T-helper 2 cell treated with Interferon-gamma antibody and Interleukin-4, amounts not matched to agents 5 μg/mL and 100 μg/mL, for 36 hours (primary cell): ENCODE measurements at regions not wholly inside any gene's neighbourhood (a gene's known extent, or its start where the extent isn't known, plus 50 kb on each side); places are given as distances from the start of the nearest gene placed in this dataset.
"Not testable (repeated sequence)": the region's sequence is repeated elsewhere in the genome, so short reads cannot be mapped to it uniquely, and the experiment has no call there.

Source experiments
- DNase-seq: peaks from one replicate; pipeline ENCODE4 v3.0.0; 2021; ENCODE audit warnings: low spot score
- H3K27ac Mint-ChIP-seq: one replicate; pipeline ENCODE4 v1.8.0; 2021; ENCODE audit warnings: mild to moderate bottlenecking, mixed read lengths
- H3K27me3 Mint-ChIP-seq: one replicate; pipeline ENCODE4 v1.8.0; 2021; ENCODE audit warnings: low read depth, mixed read lengths
- H3K36me3 Mint-ChIP-seq: one replicate; pipeline ENCODE4 v1.8.0; 2021; ENCODE audit warnings: low read depth, mixed read lengths
- H3K4me1 Mint-ChIP-seq: one replicate; pipeline ENCODE4 v1.8.0; 2021; ENCODE audit warnings: low read depth, mixed read lengths
- H3K4me3 Mint-ChIP-seq: one replicate; pipeline ENCODE4 v1.8.0; 2022; ENCODE audit warnings: mild to moderate bottlenecking, moderate library complexity, mixed read lengths
- H3K9me3 Mint-ChIP-seq: one replicate; pipeline ENCODE4 v1.8.0; 2021; ENCODE audit warnings: mixed read lengths

- peaks cover 2% of the 10 kb centered on the region for H3K4me1 Mint-ChIP-seq
- H3K27ac Mint-ChIP-seq = no peak overlapping the region
- peaks cover 56% of the 10 kb centered on the region for H3K27me3 Mint-ChIP-seq
- H3K9me3 Mint-ChIP-seq = no peaks in the 10 kb centered on the region
- DNase-seq = no peak
- H3K4me3 Mint-ChIP-seq = no peak overlapping the region
- H3K36me3 Mint-ChIP-seq = no peaks in the 10 kb centered on the region
Observed at GRCh38 chr22:25281675-25282345, 62.4 kb downstream of the CRYBB2 start.

GRCh38 chr22:25282346-25282670 is 62.9 kb downstream of the CRYBB2 start:
- Mint-ChIP-seq H3K27ac (no peak overlapping the region), H3K9me3 (no peaks in the 10 kb centered on the region), H3K36me3 (no peaks in the 10 kb centered on the region), H3K4me3 (peak overlapping the region; percentile 56), H3K4me1 (peaks cover 2% of the 10 kb centered on the region), H3K27me3 (peaks cover 59% of the 10 kb centered on the region)
- no peak for DNase-seq

GRCh38 chr22:25282671-25283561 is 63.5 kb downstream of the CRYBB2 start:
- Mint-ChIP-seq H3K4me1 (peaks cover 2% of the 10 kb centered on the region), H3K36me3 (no peaks in the 10 kb centered on the region), H3K4me3 (no peak overlapping the region), H3K27me3 (peaks cover 59% of the 10 kb centered on the region), H3K27ac (no peak overlapping the region), H3K9me3 (no peaks in the 10 kb centered on the region)
- no peak for DNase-seq

GRCh38 chr22:25288481-25288880 is 69.0 kb downstream of the CRYBB2 start:
- H3K36me3 Mint-ChIP-seq, DNase-seq, H3K27ac Mint-ChIP-seq, H3K4me3 Mint-ChIP-seq, H3K4me1 Mint-ChIP-seq, H3K9me3 Mint-ChIP-seq: not testable (repeated sequence)
- H3K27me3 Mint-ChIP-seq = peaks cover 28% of the 10 kb centered on the region

GRCh38 chr22:25301912-25302311 is 82.5 kb downstream of the CRYBB2 start:
- not testable (repeated sequence) for H3K4me1 Mint-ChIP-seq, DNase-seq, H3K36me3 Mint-ChIP-seq, H3K4me3 Mint-ChIP-seq, H3K27ac Mint-ChIP-seq, H3K9me3 Mint-ChIP-seq
- H3K27me3 Mint-ChIP-seq = peaks cover 31% of the 10 kb centered on the region

GRCh38 chr22:25309586-25309985 is 90.1 kb downstream of the CRYBB2 start:
- H3K9me3 Mint-ChIP-seq = not testable (repeated sequence)

GRCh38 chr22:25311924-25312323 is 92.5 kb downstream of the CRYBB2 start:
- H3K27ac Mint-ChIP-seq, H3K4me3 Mint-ChIP-seq, DNase-seq, H3K36me3 Mint-ChIP-seq, H3K9me3 Mint-ChIP-seq, H3K4me1 Mint-ChIP-seq: not testable (repeated sequence)
- peaks cover 14% of the 10 kb centered on the region for H3K27me3 Mint-ChIP-seq

More at GRCh38 chr22:25309586-25309985, 90.1 kb downstream of the CRYBB2 start:
- H3K27me3 Mint-ChIP-seq = peaks cover 14% of the 10 kb centered on the region
- not testable (repeated sequence) for DNase-seq, H3K36me3 Mint-ChIP-seq, H3K27ac Mint-ChIP-seq, H3K4me1 Mint-ChIP-seq, H3K4me3 Mint-ChIP-seq

- H3K4me1 Mint-ChIP-seq = no peaks in the 10 kb centered on the region
- DNase-seq = no peak
- no peaks in the 10 kb centered on the region for H3K27me3 Mint-ChIP-seq
- H3K27ac Mint-ChIP-seq = no peak overlapping the region
- H3K36me3 Mint-ChIP-seq = no peaks in the 10 kb centered on the region
- H3K4me3 Mint-ChIP-seq = no peak overlapping the region
- H3K9me3 Mint-ChIP-seq = no peaks in the 10 kb centered on the region
Observed at GRCh38 chr22:25318081-25318823, 98.8 kb downstream of the CRYBB2 start.

- no peak for DNase-seq
- no peak overlapping the region for H3K27ac Mint-ChIP-seq
- no peaks in the 10 kb centered on the region for H3K9me3 Mint-ChIP-seq
- H3K27me3 Mint-ChIP-seq = no peaks in the 10 kb centered on the region
- no peaks in the 10 kb centered on the region for H3K36me3 Mint-ChIP-seq
- H3K4me3 Mint-ChIP-seq = no peak overlapping the region
- H3K4me1 Mint-ChIP-seq = no peaks in the 10 kb centered on the region
Observed at GRCh38 chr22:25327018-25327755, 107.7 kb downstream of the CRYBB2 start.

- Mint-ChIP-seq H3K4me1 (no peaks in the 10 kb centered on the region), H3K27me3 (no peaks in the 10 kb centered on the region), H3K4me3 (no peak overlapping the region), H3K36me3 (no peaks in the 10 kb centered on the region), H3K9me3 (no peaks in the 10 kb centered on the region), H3K27ac (no peak overlapping the region)
- no peak for DNase-seq
Observed at GRCh38 chr22:25331050-25331449, 111.6 kb downstream of the CRYBB2 start.

- not testable (repeated sequence) for H3K4me3 Mint-ChIP-seq, H3K4me1 Mint-ChIP-seq, H3K36me3 Mint-ChIP-seq, H3K27me3 Mint-ChIP-seq, H3K27ac Mint-ChIP-seq, DNase-seq, H3K9me3 Mint-ChIP-seq
Observed at GRCh38 chr22:25331911-25332310, 112.5 kb downstream of the CRYBB2 start.

- DNase-seq = no peak
- H3K9me3 Mint-ChIP-seq = no peaks in the 10 kb centered on the region
- no peak overlapping the region for H3K4me3 Mint-ChIP-seq
- H3K27me3 Mint-ChIP-seq = no peaks in the 10 kb centered on the region
- H3K4me1 Mint-ChIP-seq = no peaks in the 10 kb centered on the region
- no peaks in the 10 kb centered on the region for H3K36me3 Mint-ChIP-seq
- no peak overlapping the region for H3K27ac Mint-ChIP-seq
Observed at GRCh38 chr22:25332386-25332785, 112.9 kb downstream of the CRYBB2 start.

- peak; percentile 30 for DNase-seq
Observed at GRCh38 chr22:25334162-25334490, 114.7 kb downstream of the CRYBB2 start.

GRCh38 chr22:25334631-25335030 is 115.2 kb downstream of the CRYBB2 start:
- H3K27ac Mint-ChIP-seq, H3K4me1 Mint-ChIP-seq, DNase-seq, H3K4me3 Mint-ChIP-seq, H3K9me3 Mint-ChIP-seq, H3K27me3 Mint-ChIP-seq, H3K36me3 Mint-ChIP-seq: not testable (repeated sequence)

More at GRCh38 chr22:25334162-25334490, 114.7 kb downstream of the CRYBB2 start:
- Mint-ChIP-seq H3K27me3 (no peaks in the 10 kb centered on the region), H3K4me1 (no peaks in the 10 kb centered on the region), H3K27ac (no peak overlapping the region), H3K9me3 (no peaks in the 10 kb centered on the region), H3K36me3 (no peaks in the 10 kb centered on the region), H3K4me3 (no peak overlapping the region)
